H9 (cell line): ENCODE measurements at regions not wholly inside any gene's neighbourhood (a gene's known extent, or its start where the extent isn't known, plus 50 kb on each side); places are given as distances from the start of the nearest gene placed in this dataset.

Source experiments
- DNase-seq: peaks from one replicate; pipeline ENCODE4 v3.0.0-alpha.2; 2017
- H2AFZ ChIP-seq: one replicate; pipeline ENCODE4 v1.6.1; 2013; ENCODE audit warnings: mild to moderate bottlenecking, low read length, control low read depth, moderate library complexity
- H2AK5ac ChIP-seq: 2 replicates; pipeline ENCODE4 v1.6.1; 2013; ENCODE audit warnings: low read length, control low read depth, mixed read lengths; ENCODE audit not compliant: insufficient read length
- H2BK120ac ChIP-seq: one replicate; pipeline ENCODE4 v1.6.1; 2013; ENCODE audit warnings: low read depth, mild to moderate bottlenecking, low read length, control low read depth, inconsistent platforms; ENCODE audit not compliant: poor library complexity, severe bottlenecking
- H2BK12ac ChIP-seq: 2 replicates; pipeline ENCODE4 v1.6.1; 2013; ENCODE audit warnings: low read length, control low read depth, mixed read lengths, low read depth; ENCODE audit not compliant: insufficient read length
- H2BK15ac ChIP-seq: 2 replicates; pipeline ENCODE4 v1.6.1; 2013; ENCODE audit warnings: low read depth, low read length, control low read depth
- H2BK20ac ChIP-seq: one replicate; pipeline ENCODE4 v1.6.1; 2013; ENCODE audit warnings: low read depth, mild to moderate bottlenecking, low read length, control low read depth, inconsistent platforms; ENCODE audit not compliant: poor library complexity, severe bottlenecking
- H2BK5ac ChIP-seq: 2 replicates; pipeline ENCODE4 v1.6.1; 2013; ENCODE audit warnings: low read length, control low read depth, mixed read lengths; ENCODE audit not compliant: insufficient read length
- H3K14ac ChIP-seq: 2 replicates; pipeline ENCODE4 v1.6.1; 2013; ENCODE audit warnings: low read length, control low read depth; ENCODE audit not compliant: insufficient read depth
- H3K18ac ChIP-seq: 2 replicates; pipeline ENCODE4 v1.6.1; 2013; ENCODE audit warnings: low read depth, mild to moderate bottlenecking, mixed read lengths, low read length, control low read depth; ENCODE audit not compliant: insufficient read length
- H3K23ac ChIP-seq: 2 replicates; pipeline ENCODE4 v1.6.1; 2013; ENCODE audit warnings: low read length, control low read depth, mixed read lengths, low read depth; ENCODE audit not compliant: insufficient read length
- H3K23me2 ChIP-seq: 2 replicates; pipeline ENCODE4 v1.6.1; 2013; ENCODE audit warnings: low read depth, mild to moderate bottlenecking, mixed read lengths, low read length, control low read depth; ENCODE audit not compliant: insufficient read length, poor library complexity, severe bottlenecking
- H3K27ac ChIP-seq: 2 replicates; pipeline ENCODE4 v1.5.1; 2013; ENCODE audit warnings: low read length, control low read depth, mixed read lengths, low read depth; ENCODE audit not compliant: insufficient read length
- H3K27me3 ChIP-seq: 2 replicates; pipeline ENCODE4 v1.6.1; 2013; ENCODE audit warnings: low read length, control low read depth, inconsistent platforms; ENCODE audit not compliant: insufficient read depth
- H3K4ac ChIP-seq: 2 replicates; pipeline ENCODE4 v1.6.1; 2013; ENCODE audit warnings: low read depth, mild to moderate bottlenecking, control low read depth, inconsistent platforms, low read length, moderate library complexity
- H3K4me1 ChIP-seq: 2 replicates; pipeline ENCODE4 v1.6.1; 2013; ENCODE audit warnings: low read length, control low read depth, inconsistent platforms; ENCODE audit not compliant: insufficient read depth
- H3K4me2 ChIP-seq: 2 replicates; pipeline ENCODE4 v1.6.1; 2013; ENCODE audit warnings: low read length, control low read depth, mixed read lengths; ENCODE audit not compliant: insufficient read length, insufficient read depth
- H3K56ac ChIP-seq: 2 replicates; pipeline ENCODE4 v1.6.1; 2013; ENCODE audit warnings: low read depth, mild to moderate bottlenecking, mixed read lengths, low read length, control low read depth; ENCODE audit not compliant: insufficient read length
- H3K79me1 ChIP-seq: 2 replicates; pipeline ENCODE4 v1.6.1; 2013; ENCODE audit warnings: low read depth, mild to moderate bottlenecking, moderate library complexity, low read length, control low read depth, inconsistent platforms; ENCODE audit not compliant: insufficient read depth, poor library complexity, severe bottlenecking
- H3K79me2 ChIP-seq: 2 replicates; pipeline ENCODE4 v1.6.1; 2013; ENCODE audit warnings: low read length, control low read depth, inconsistent platforms; ENCODE audit not compliant: insufficient read depth
- H3K9ac ChIP-seq: 2 replicates; pipeline ENCODE4 v1.6.1; 2013; ENCODE audit warnings: low read length, control low read depth, mixed read lengths; ENCODE audit not compliant: insufficient read length; ENCODE audit errors: extremely low read depth
- H3K9me3 ChIP-seq: one replicate; pipeline ENCODE4 v1.6.1; 2013; ENCODE audit warnings: low read depth, low read length, inconsistent platforms; ENCODE audit not compliant: control insufficient read depth
- H3T11ph ChIP-seq: one replicate; pipeline ENCODE4 v1.6.1; 2013; ENCODE audit warnings: mild to moderate bottlenecking, low read length, control low read depth, inconsistent platforms
- H4K20me1 ChIP-seq: one replicate; pipeline ENCODE4 v1.6.1; 2013; ENCODE audit not compliant: control insufficient read depth, insufficient read length, insufficient read depth
- H4K5ac ChIP-seq: 2 replicates; pipeline ENCODE4 v1.6.1; 2013; ENCODE audit warnings: low read depth, mild to moderate bottlenecking, mixed read lengths, low read length, control low read depth; ENCODE audit not compliant: insufficient read length
- H4K8ac ChIP-seq: replicated peaks from 2 replicates; pipeline ENCODE4 v1.6.1; 2013; ENCODE audit warnings: low read length, control low read depth, mixed read lengths, low read depth; ENCODE audit not compliant: insufficient read length
- H4K91ac ChIP-seq: 2 replicates; pipeline ENCODE4 v1.6.1; 2013; ENCODE audit warnings: low read depth, mild to moderate bottlenecking, moderate library complexity, mixed read lengths, low read length, control low read depth; ENCODE audit not compliant: insufficient read length
- H3K27ac Mint-ChIP-seq, 3 experiments: 2 replicates in 2 of 3; 3 replicates in 1 of 3; pipeline ENCODE4 v1.8.0; 2020 to 2021; ENCODE audit warnings: mixed read lengths in 3 of 3, mild to moderate bottlenecking in 1 of 3, moderate library complexity in 1 of 3
- H3K27me3 Mint-ChIP-seq: 2 replicates; pipeline ENCODE4 v1.8.0; 2021; ENCODE audit warnings: low read depth, mild to moderate bottlenecking, moderate library complexity, mixed read lengths
- H3K36me3 Mint-ChIP-seq, 3 experiments: 2 replicates in 2 of 3; 3 replicates in 1 of 3; pipeline ENCODE4 v1.8.0; 2020 to 2021; ENCODE audit warnings: low read depth in 3 of 3, mixed read lengths in 3 of 3; ENCODE audit not compliant: insufficient read depth in 1 of 3
- H3K4me1 Mint-ChIP-seq, 2 experiments: 2 replicates each; pipeline ENCODE4 v1.8.0; 2020; ENCODE audit warnings: mixed read lengths in 2 of 2
- H3K4me3 Mint-ChIP-seq, 2 experiments: 2 replicates in 1 of 2; 3 replicates in 1 of 2; pipeline ENCODE4 v1.8.0; 2020 to 2021; ENCODE audit warnings: mild to moderate bottlenecking in 2 of 2, mixed read lengths in 2 of 2, moderate library complexity in 1 of 2
- H3K9me3 Mint-ChIP-seq, 2 experiments: 2 replicates in 1 of 2; 3 replicates in 1 of 2; pipeline ENCODE4 v1.8.0; 2020; ENCODE audit warnings: mild to moderate bottlenecking in 2 of 2, mixed read lengths in 2 of 2, moderate library complexity in 1 of 2
- CTCF ChIP-seq: fragments of 200-600 bp; sonication (generic); conservative IDR thresholded peaks from 3 replicates; pipeline ENCODE4 v1.8.0; 2021; ENCODE audit warnings: antibody characterized with exemption, mild to moderate bottlenecking
- WGBS: extraction: QIAGEN DNeasy Blood & Tissue Kit; methylation state at CpG from one replicate; pipeline ENCODE4 v1.1.7; 2013; ENCODE audit warnings: missing lambda C conversion rate, low lambda C conversion rate, mixed read lengths; ENCODE audit not compliant: insufficient read length; ENCODE audit errors: extremely low coverage; 5-methylcytosine and 5-hydroxymethylcytosine counted together

- no peak overlapping the region for H3K4ac ChIP-seq
- H4K5ac ChIP-seq = no peak overlapping the region
- H3K18ac ChIP-seq = no peak overlapping the region
- H2BK20ac ChIP-seq = no peak overlapping the region
- H3K4me3 Mint-ChIP-seq = no peak overlapping the region
- H3K4me2 ChIP-seq = no peak overlapping the region
- no peaks in the 10 kb centered on the region for H3K4me1 Mint-ChIP-seq
- H3K27me3 ChIP-seq = no peaks in the 10 kb centered on the region
- WGBS = no CpG with 5 or more reads among the region's 4 CpGs
- H2AFZ ChIP-seq = no peak overlapping the region
- TF ChIP-seq CTCF = no peak
- no peak overlapping the region for H3K9ac ChIP-seq
- H4K8ac ChIP-seq = no peak overlapping the region
- no peak overlapping the region for H2AK5ac ChIP-seq
- no peak for DNase-seq
- H2BK120ac ChIP-seq = no peak overlapping the region
- H3K36me3 Mint-ChIP-seq = no peaks in the 10 kb centered on the region
- no peak overlapping the region for H4K91ac ChIP-seq
- no peak overlapping the region for H2BK5ac ChIP-seq
- no peaks in the 10 kb centered on the region for H3K9me3 Mint-ChIP-seq
- no peaks in the 10 kb centered on the region for H4K20me1 ChIP-seq
- no peak overlapping the region for H2BK15ac ChIP-seq
- H3T11ph ChIP-seq = no peak overlapping the region
- H3K79me2 ChIP-seq = no peaks in the 10 kb centered on the region
- no peak overlapping the region for H2BK12ac ChIP-seq
- H3K4me1 ChIP-seq = no peaks in the 10 kb centered on the region
- no peak overlapping the region for H3K23ac ChIP-seq
- no peak overlapping the region for H3K27ac ChIP-seq
- no peaks in the 10 kb centered on the region for H3K27me3 Mint-ChIP-seq
- H3K27ac Mint-ChIP-seq = no peak overlapping the region
- H3K56ac ChIP-seq = no peak overlapping the region
- H3K23me2 ChIP-seq = no peaks in the 10 kb centered on the region
- H3K9me3 ChIP-seq = no peaks in the 10 kb centered on the region
- H3K14ac ChIP-seq = no peak overlapping the region
- no peaks in the 10 kb centered on the region for H3K79me1 ChIP-seq
Measured at GRCh38 chr10:61099756-61100155, 155.8 kb upstream of the RHOBTB1 start.
